OCI-LY7 (cell line): ENCODE measurements at regions not wholly inside any gene's neighbourhood (a gene's known extent, or its start where the extent isn't known, plus 50 kb on each side); places are given as distances from the start of the nearest gene placed in this dataset.

Experiments
- EZH2phosphoT487 ChIP-seq: fragments of 200-600 bp; sonication (generic); IDR thresholded peaks from 2 replicates; pipeline ENCODE4 v1.6.1; 2018; ENCODE audit warnings: low read depth, borderline replicate concordance, mild to moderate bottlenecking, mixed run types, antibody characterized with exemption, low read length, moderate library complexity, mixed read lengths
- TF ChIP-seq, protein P1 (sequence below): fragments of 200-600 bp; sonication (generic); conservative IDR thresholded peaks from 2 replicates; pipeline ENCODE4 v1.5.1; 2014; ENCODE audit warnings: mild to moderate bottlenecking, antibody characterized with exemption, low read length, moderate library complexity, mixed read lengths

GRCh38 chr2:21443494-21444105, 319.8 kb downstream of the TDRD15 start:
- TF ChIP-seq, protein P1, sequence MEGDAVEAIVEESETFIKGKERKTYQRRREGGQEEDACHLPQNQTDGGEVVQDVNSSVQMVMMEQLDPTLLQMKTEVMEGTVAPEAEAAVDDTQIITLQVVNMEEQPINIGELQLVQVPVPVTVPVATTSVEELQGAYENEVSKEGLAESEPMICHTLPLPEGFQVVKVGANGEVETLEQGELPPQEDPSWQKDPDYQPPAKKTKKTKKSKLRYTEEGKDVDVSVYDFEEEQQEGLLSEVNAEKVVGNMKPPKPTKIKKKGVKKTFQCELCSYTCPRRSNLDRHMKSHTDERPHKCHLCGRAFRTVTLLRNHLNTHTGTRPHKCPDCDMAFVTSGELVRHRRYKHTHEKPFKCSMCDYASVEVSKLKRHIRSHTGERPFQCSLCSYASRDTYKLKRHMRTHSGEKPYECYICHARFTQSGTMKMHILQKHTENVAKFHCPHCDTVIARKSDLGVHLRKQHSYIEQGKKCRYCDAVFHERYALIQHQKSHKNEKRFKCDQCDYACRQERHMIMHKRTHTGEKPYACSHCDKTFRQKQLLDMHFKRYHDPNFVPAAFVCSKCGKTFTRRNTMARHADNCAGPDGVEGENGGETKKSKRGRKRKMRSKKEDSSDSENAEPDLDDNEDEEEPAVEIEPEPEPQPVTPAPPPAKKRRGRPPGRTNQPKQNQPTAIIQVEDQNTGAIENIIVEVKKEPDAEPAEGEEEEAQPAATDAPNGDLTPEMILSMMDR = no peak
- TF ChIP-seq EZH2phosphoT487 = no peak
